NCI-H146 treated with DMSO at 0.1 percent for 48 hours (cell line): ENCODE measurements at regions not wholly inside any gene's neighbourhood (a gene's known extent, or its start where the extent isn't known, plus 50 kb on each side); places are given as distances from the start of the nearest gene placed in this dataset.
"Not testable (repeated sequence)": the region's sequence is repeated elsewhere in the genome, so short reads cannot be mapped to it uniquely, and the experiment has no call there.

Experiments
- DNase-seq: peaks from one replicate; lab custom pipeline; 2025; ENCODE audit not compliant: unreplicated experiment; lab: John Stamatoyannopoulos, UW

GRCh38 chr16:88185976-88186888 lies 196.5 kb upstream of the ZNF469 start:
- not testable (repeated sequence) for DNase-seq

- not testable (repeated sequence) for DNase-seq
Observed at GRCh38 chr16:88186889-88187870, 195.6 kb upstream of the ZNF469 start.

GRCh38 chr16:88188171-88188895 lies 194.4 kb upstream of the ZNF469 start:
- DNase-seq, result not testable (repeated sequence)

GRCh38 chr16:88190592-88191095 lies 192.1 kb upstream of the ZNF469 start:
- not testable (repeated sequence) for DNase-seq

- not testable (repeated sequence) for DNase-seq
Observed at GRCh38 chr16:88191168-88191567, 191.6 kb upstream of the ZNF469 start.

- no peak for DNase-seq
Observed at GRCh38 chr16:88192601-88193000, 190.2 kb upstream of the ZNF469 start.

- not testable (repeated sequence) for DNase-seq
Observed at GRCh38 chr16:88193706-88194396, 188.9 kb upstream of the ZNF469 start.

- DNase-seq, result no peak
Observed at GRCh38 chr16:88194397-88195268, 188.1 kb upstream of the ZNF469 start.

- no peak for DNase-seq
Observed at GRCh38 chr16:88195269-88195705, 187.5 kb upstream of the ZNF469 start.

GRCh38 chr16:88195911-88196465 lies 186.8 kb upstream of the ZNF469 start:
- DNase-seq, result no peak

- no peak for DNase-seq
Observed at GRCh38 chr16:88196471-88197400, 186.0 kb upstream of the ZNF469 start.

GRCh38 chr16:88197481-88198456 lies 185.0 kb upstream of the ZNF469 start:
- no peak for DNase-seq

- DNase-seq, result not testable (repeated sequence)
Observed at GRCh38 chr16:88198457-88199295, 184.1 kb upstream of the ZNF469 start.

GRCh38 chr16:88199296-88200153 lies 183.2 kb upstream of the ZNF469 start:
- not testable (repeated sequence) for DNase-seq
